Neural progenitor cell (in vitro differentiated cells): ENCODE measurements at regions not wholly inside any gene's neighbourhood (a gene's known extent, or its start where the extent isn't known, plus 50 kb on each side); places are given as distances from the start of the nearest gene placed in this dataset.

Experiments used
- DNase-seq: peaks from one replicate; pipeline ENCODE4 v3.0.0-alpha.2; 2016; ENCODE audit warnings: low spot score
- H2AFZ ChIP-seq: fragments of 200-600 bp; sonication (generic); replicated peaks from 2 replicates; pipeline ENCODE4 v1.6.1; 2016; ENCODE audit warnings: antibody characterized with exemption
- H3F3A ChIP-seq: fragments of 200-600 bp; sonication (generic); 2 replicates; pipeline ENCODE4 v1.6.1; 2016; ENCODE audit warnings: antibody characterized with exemption, low read depth
- H3K27ac ChIP-seq: fragments of 200-600 bp; sonication (generic); 2 replicates; pipeline ENCODE4 v1.5.1; 2016; ENCODE audit warnings: mild to moderate bottlenecking
- H3K27me3 ChIP-seq: fragments of 200-600 bp; sonication (generic); 2 replicates; pipeline ENCODE4 v1.6.1; 2016; ENCODE audit warnings: mild to moderate bottlenecking, moderate library complexity
- H3K36me3 ChIP-seq: fragments of 200-600 bp; sonication (generic); 2 replicates; pipeline ENCODE4 v1.5.1; 2016
- H3K4me1 ChIP-seq: fragments of 200-600 bp; sonication (generic); 2 replicates; pipeline ENCODE4 v1.6.1; 2016; ENCODE audit warnings: mixed run types
- H3K4me2 ChIP-seq: fragments of 200-600 bp; sonication (generic); 2 replicates; pipeline ENCODE4 v1.6.1; 2016
- H3K4me3 ChIP-seq: fragments of 200-600 bp; sonication (generic); 2 replicates; pipeline ENCODE4 v1.5.1; 2016
- H3K79me2 ChIP-seq: fragments of 200-600 bp; sonication (generic); 2 replicates; pipeline ENCODE4 v1.6.1; 2016; ENCODE audit warnings: low read depth
- H3K9ac ChIP-seq: fragments of 200-600 bp; sonication (generic); 2 replicates; pipeline ENCODE4 v1.6.1; 2016
- H3K9me3 ChIP-seq: fragments of 200-600 bp; sonication (generic); 2 replicates; pipeline ENCODE4 v1.5.1; 2016; ENCODE audit warnings: low read depth
- H4K20me1 ChIP-seq: fragments of 200-600 bp; sonication (generic); 2 replicates; pipeline ENCODE4 v1.6.1; 2016; ENCODE audit warnings: low read depth
- H3K27ac Mint-ChIP-seq: 3 replicates; pipeline ENCODE4 v1.8.0; 2021; ENCODE audit warnings: mixed read lengths
- H3K27me3 Mint-ChIP-seq: 2 replicates; pipeline ENCODE4 v1.8.0; 2022; ENCODE audit warnings: low read depth, mild to moderate bottlenecking, inconsistent platforms, moderate library complexity, mixed read lengths; ENCODE audit not compliant: insufficient read depth
- H3K36me3 Mint-ChIP-seq: 3 replicates; pipeline ENCODE4 v1.8.0; 2021; ENCODE audit warnings: mixed read lengths
- H3K4me1 Mint-ChIP-seq: 3 replicates; pipeline ENCODE4 v1.8.0; 2021; ENCODE audit warnings: mixed read lengths
- H3K4me3 Mint-ChIP-seq: 3 replicates; pipeline ENCODE4 v1.8.0; 2021; ENCODE audit warnings: mild to moderate bottlenecking, moderate library complexity, mixed read lengths
- H3K9me3 Mint-ChIP-seq: 3 replicates; pipeline ENCODE4 v1.8.0; 2020; ENCODE audit warnings: mixed read lengths
- EZH2 ChIP-seq: fragments of 200-600 bp; sonication (generic); IDR thresholded peaks from 2 replicates; pipeline ENCODE4 v1.6.1; 2017; ENCODE audit warnings: antibody characterized with exemption, mild to moderate bottlenecking, moderate library complexity
- EZH2phosphoT487 ChIP-seq: fragments of 200-600 bp; sonication (generic); IDR thresholded peaks from 2 replicates; pipeline ENCODE4 v1.6.1; 2017; ENCODE audit warnings: antibody characterized with exemption
- TF ChIP-seq, protein P1 (sequence below): fragments of 200-600 bp; sonication (generic); IDR thresholded peaks from 2 replicates; pipeline ENCODE4 v1.5.1; 2017; ENCODE audit warnings: antibody characterized with exemption, mild to moderate bottlenecking

DNA sequence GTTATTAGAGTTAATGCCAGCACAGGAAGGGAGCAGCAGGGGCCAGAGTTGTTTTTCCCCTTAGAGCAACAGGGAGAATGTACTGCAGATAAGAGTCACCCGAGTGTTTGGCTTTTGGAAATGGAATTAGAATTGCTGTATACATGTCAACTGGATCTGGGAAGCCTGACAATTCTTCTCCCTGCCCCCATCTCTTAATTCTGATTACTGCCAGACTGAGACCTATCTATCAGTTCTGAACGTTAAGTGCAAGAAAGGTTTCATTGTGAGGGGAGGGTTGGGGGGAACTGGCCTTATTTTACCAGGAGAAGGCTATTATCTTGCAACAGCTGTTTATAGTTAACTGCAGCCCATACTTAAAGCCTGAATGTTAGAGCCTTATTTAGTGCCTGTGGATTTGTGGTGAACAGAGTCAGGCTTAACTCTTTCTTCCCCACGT is 424.5 kb upstream of the CDH11 start:
- Histone ChIP-seq H4K20me1 (no peaks in the 10 kb centered on the region), H3K79me2 (no peaks in the 10 kb centered on the region), H3K36me3 (no peaks in the 10 kb centered on the region), H3K9me3 (peaks cover 8% of the 10 kb centered on the region), H3K4me2 (no peak overlapping the region), H3K4me1 (peaks cover 25% of the 10 kb centered on the region), H3F3A (peaks cover 14% of the 10 kb centered on the region), H3K27ac (no peak overlapping the region), H3K9ac (no peak overlapping the region), H2AFZ (no peak overlapping the region), H3K4me3 (no peak overlapping the region), H3K27me3 (no peaks in the 10 kb centered on the region)
- no peaks in the 10 kb centered on the region for H3K36me3 Mint-ChIP-seq
- peaks cover 36% of the 10 kb centered on the region for H3K4me1 Mint-ChIP-seq
- no peak overlapping the region for H3K27ac Mint-ChIP-seq
- TF ChIP-seq, protein P1, sequence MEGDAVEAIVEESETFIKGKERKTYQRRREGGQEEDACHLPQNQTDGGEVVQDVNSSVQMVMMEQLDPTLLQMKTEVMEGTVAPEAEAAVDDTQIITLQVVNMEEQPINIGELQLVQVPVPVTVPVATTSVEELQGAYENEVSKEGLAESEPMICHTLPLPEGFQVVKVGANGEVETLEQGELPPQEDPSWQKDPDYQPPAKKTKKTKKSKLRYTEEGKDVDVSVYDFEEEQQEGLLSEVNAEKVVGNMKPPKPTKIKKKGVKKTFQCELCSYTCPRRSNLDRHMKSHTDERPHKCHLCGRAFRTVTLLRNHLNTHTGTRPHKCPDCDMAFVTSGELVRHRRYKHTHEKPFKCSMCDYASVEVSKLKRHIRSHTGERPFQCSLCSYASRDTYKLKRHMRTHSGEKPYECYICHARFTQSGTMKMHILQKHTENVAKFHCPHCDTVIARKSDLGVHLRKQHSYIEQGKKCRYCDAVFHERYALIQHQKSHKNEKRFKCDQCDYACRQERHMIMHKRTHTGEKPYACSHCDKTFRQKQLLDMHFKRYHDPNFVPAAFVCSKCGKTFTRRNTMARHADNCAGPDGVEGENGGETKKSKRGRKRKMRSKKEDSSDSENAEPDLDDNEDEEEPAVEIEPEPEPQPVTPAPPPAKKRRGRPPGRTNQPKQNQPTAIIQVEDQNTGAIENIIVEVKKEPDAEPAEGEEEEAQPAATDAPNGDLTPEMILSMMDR, result no peak
- TF ChIP-seq EZH2phosphoT487, result no peak
- no peak for TF ChIP-seq EZH2
- H3K27me3 Mint-ChIP-seq, result no peaks in the 10 kb centered on the region
- DNase-seq, result no peak
- peaks cover 14% of the 10 kb centered on the region for H3K9me3 Mint-ChIP-seq
- H3K4me3 Mint-ChIP-seq, result no peak overlapping the region

DNA sequence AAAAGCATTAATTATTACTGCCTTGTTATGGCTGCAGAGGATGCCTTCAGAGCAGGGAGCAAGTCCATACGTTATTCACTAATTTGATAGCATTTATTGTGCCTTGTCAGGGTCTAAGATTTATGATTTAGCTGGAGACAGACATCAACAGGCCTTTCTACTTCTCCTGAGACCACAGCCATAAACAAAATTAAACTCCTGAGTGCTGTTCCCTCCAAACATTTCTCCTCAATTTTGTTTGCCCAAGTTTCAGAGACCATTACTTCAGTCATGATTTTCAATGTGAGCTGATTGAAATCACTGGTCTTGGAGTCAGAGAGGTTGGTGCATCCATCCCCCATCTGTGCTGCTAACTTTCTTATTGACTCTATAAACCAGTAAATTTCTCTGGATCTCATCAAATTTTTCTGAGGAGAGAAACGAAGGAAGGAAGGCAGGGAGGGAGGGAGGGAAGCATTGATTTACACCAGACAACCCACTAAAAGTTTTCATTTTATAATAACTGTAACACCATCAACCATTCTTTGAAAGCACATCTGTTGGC is 423.6 kb upstream of the CDH11 start:
- no peak overlapping the region for H2AFZ ChIP-seq
- peaks cover 36% of the 10 kb centered on the region for H3K4me1 Mint-ChIP-seq
- H3K27ac Mint-ChIP-seq, result no peak overlapping the region
- peaks cover 6% of the 10 kb centered on the region for H3K9me3 Mint-ChIP-seq
- no peak overlapping the region for H3K4me2 ChIP-seq
- peaks cover 25% of the 10 kb centered on the region for H3K4me1 ChIP-seq
- H3K4me3 ChIP-seq, result no peak overlapping the region
- H3K9ac ChIP-seq, result no peak overlapping the region
- H3K79me2 ChIP-seq, result no peaks in the 10 kb centered on the region
- no peak for DNase-seq
- peaks cover 14% of the 10 kb centered on the region for H3F3A ChIP-seq
- no peaks in the 10 kb centered on the region for H4K20me1 ChIP-seq
- H3K27ac ChIP-seq, result no peak overlapping the region
- no peaks in the 10 kb centered on the region for H3K27me3 ChIP-seq
- no peaks in the 10 kb centered on the region for H3K36me3 Mint-ChIP-seq
- no peaks in the 10 kb centered on the region for H3K36me3 ChIP-seq
- no peaks in the 10 kb centered on the region for H3K27me3 Mint-ChIP-seq
- H3K4me3 Mint-ChIP-seq, result no peak overlapping the region
- H3K9me3 ChIP-seq, result peaks cover 1% of the 10 kb centered on the region
- TF ChIP-seq EZH2 (no peak), EZH2phosphoT487 (no peak)
- TF ChIP-seq, protein P1, result no peak

DNA sequence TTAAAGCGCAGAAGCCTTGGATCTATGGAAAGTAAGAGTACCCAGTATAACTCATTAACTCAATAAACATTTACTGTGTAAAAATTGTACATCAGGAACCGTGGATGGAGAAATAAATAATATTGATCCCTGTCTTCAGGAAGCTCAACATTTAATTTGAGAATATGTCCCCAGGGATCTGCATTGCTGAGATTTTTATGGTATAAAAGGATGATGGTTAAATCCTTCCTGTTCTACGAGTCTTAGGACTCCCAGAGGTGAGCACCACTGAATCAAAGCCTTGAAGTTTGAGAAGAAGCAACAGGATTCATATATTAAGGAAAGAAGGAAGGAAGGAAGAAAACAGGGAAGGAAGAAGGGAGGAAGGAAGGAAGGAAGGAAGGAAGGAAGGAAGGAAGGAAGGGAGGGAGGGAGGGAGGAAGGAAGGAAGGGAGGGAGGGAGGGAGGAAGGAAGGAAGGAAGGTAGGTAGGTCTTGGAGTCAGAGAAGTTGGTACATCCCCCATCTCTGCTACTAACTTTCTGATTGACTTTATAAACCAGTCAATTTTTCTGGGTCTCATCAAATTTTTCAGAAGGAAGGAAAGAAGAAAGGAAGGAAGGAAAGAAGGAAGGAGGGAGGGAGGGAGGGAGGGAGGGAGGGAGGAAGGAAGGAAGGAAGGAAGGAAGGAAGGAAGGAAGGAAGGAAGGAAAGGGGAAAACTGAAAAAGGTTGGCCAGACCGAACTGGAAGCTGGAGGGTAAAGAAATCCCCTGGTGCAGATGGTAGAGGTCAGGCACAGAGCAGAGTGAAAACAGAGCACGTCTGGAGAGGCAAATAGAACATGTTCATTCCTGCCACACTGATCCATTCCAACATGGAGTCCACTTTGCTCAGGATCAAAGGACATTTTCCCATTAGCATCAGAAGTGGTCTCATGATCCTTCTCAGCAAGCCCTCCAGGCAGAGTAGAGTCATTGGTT is 422.2 kb upstream of the CDH11 start:
- Mint-ChIP-seq H3K27ac (no peak overlapping the region), H3K27me3 (peaks cover 2% of the 10 kb centered on the region), H3K36me3 (no peaks in the 10 kb centered on the region), H3K4me3 (no peak overlapping the region), H3K9me3 (peaks cover 2% of the 10 kb centered on the region), H3K4me1 (peaks cover 30% of the 10 kb centered on the region)
- no peak overlapping the region for H3K4me2 ChIP-seq
- H2AFZ ChIP-seq, result no peak overlapping the region
- peaks cover 25% of the 10 kb centered on the region for H3K4me1 ChIP-seq
- H3K79me2 ChIP-seq, result no peaks in the 10 kb centered on the region
- no peak for TF ChIP-seq EZH2phosphoT487
- TF ChIP-seq, protein P1, result no peak
- H3K36me3 ChIP-seq, result no peaks in the 10 kb centered on the region
- no peaks in the 10 kb centered on the region for H3K27me3 ChIP-seq
- no peaks in the 10 kb centered on the region for H4K20me1 ChIP-seq
- no peak overlapping the region for H3K27ac ChIP-seq
- H3F3A ChIP-seq, result peaks cover 13% of the 10 kb centered on the region
- H3K9ac ChIP-seq, result no peak overlapping the region
- H3K4me3 ChIP-seq, result no peak overlapping the region
- no peak for DNase-seq
- H3K9me3 ChIP-seq, result no peaks in the 10 kb centered on the region
